ENCODE measurements at regions not wholly inside any gene's neighbourhood (a gene's known extent, or its start where the extent isn't known, plus 50 kb on each side); places are given as distances from the start of the nearest gene placed in this dataset.
"Not testable (repeated sequence)": the region's sequence is repeated elsewhere in the genome, so short reads cannot be mapped to it uniquely, and the experiment has no call there.

DNA sequence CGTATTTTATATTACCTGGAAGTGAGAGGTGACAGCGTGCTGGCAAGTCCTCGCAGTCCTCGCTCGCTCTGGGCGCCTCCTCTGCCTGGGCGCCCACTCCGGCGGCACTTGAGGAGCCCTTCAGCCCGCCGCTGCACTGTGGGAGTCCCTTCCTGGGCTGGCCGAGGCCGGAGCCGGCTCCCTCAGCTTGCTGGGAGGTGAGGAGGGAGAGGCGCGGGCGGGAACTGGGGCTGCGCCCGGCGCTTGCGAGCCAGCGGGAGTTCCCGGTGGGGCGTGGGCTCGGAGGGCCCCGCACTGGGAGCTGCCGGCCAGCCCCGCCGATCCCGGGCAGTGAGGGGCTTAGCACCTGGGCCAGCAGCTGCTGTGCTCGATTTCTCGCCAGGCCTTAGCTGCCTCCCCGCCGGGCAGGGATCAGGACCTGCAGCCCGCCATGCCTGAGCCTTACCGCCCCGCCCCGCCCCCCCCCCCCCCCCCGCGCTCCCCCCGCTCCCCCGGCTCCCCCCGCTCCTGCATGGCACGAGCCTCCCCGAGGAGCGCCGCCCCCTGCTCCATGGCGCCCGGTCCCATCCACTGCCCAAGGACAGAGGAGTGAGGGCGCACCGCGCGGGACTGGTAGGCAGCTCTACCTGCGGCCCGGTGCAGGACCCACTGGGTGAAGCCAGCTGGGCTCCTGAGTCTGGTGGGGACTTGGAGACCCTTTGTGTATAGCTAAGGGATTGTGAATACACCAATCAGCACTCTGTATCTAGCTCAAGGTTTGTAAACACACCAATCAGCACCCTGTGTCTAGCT, 298.9 kb upstream of the MAGEB16 start:
- no peak for DNase-seq (ENCODE audit: low spot score in 2 of 2, unreplicated experiment in 2 of 2)
- H3K4me1 Mint-ChIP-seq = no peaks in the 10 kb centered on the region

DNA sequence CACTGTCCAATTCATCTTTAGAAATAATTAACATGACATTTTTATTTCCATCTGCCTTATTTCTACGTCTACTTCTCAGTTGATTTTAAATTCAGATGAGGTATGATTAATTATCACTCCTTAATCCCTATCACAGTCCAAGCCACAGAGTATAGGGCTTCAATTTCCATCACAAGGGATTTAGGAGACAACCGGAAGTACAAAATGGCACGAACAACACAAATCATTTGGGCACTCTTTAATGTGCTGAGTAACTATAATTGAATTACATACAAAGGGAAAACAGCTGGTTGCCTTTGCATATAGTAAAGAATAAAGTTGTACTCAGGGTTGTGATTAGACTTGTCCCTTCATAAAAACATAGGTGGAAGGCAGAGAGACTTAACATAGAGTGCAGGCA, 290.4 kb upstream of the MAGEB16 start:
- Mint-ChIP-seq H3K9me3 (peaks cover 37% of the 10 kb centered on the region), H3K4me3 (no peak overlapping the region), H3K36me3 (no peaks in the 10 kb centered on the region), H3K27ac (no peak overlapping the region), H3K4me1 (peaks cover 13% of the 10 kb centered on the region), H3K27me3 (ENCODE audit: low read depth) (no peaks in the 10 kb centered on the region)
- no peak for TF ChIP-seq CTCF (IDR thresholded peaks at IDR 0.05; ENCODE audit: unreplicated experiment)
- DNase-seq (ENCODE audit: low spot score in 2 of 2, unreplicated experiment in 2 of 2) = no peak

More for the DNA sequence above, 298.9 kb upstream of the MAGEB16 start:
- Mint-ChIP-seq H3K4me3 (no peak overlapping the region), H3K27me3 (ENCODE audit: low read depth) (no peaks in the 10 kb centered on the region), H3K36me3 (peaks cover 2% of the 10 kb centered on the region), H3K27ac (no peak overlapping the region), H3K9me3 (peaks cover 23% of the 10 kb centered on the region)
- no peak for TF ChIP-seq CTCF (IDR thresholded peaks at IDR 0.05; ENCODE audit: unreplicated experiment)

- not testable (repeated sequence) for DNase-seq (ENCODE audit: low spot score in 2 of 2, unreplicated experiment in 2 of 2); H3K4me3 Mint-ChIP-seq; H3K27me3 Mint-ChIP-seq (ENCODE audit: low read depth); H3K4me1 Mint-ChIP-seq; H3K36me3 Mint-ChIP-seq; H3K27ac Mint-ChIP-seq
- peaks cover 35% of the 10 kb centered on the region for H3K9me3 Mint-ChIP-seq
Observed at GRCh38 chrX:35548003-35548402, 250.1 kb upstream of the MAGEB16 start.

DNA sequence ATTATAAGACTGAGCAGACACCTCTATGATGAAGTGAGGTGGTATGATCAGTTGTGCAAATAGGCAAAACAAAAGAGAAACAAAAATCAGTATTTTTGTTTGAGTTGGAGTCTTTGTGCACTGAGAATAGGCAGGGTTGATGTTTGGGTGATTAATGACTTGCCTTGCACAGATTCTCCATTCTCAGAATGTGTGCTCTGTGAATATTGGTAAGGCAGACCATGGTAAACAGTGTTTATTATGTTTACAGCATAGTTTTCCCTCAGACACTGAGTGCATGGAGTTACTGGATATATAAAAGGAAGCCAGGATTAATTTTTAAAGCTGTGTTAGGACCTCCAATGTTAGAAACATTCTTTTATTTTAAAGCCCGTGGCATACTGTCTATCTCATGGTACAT, 240.2 kb upstream of the MAGEB16 start:
- Mint-ChIP-seq H3K4me3 (no peak overlapping the region), H3K9me3 (peaks cover 33% of the 10 kb centered on the region), H3K36me3 (no peaks in the 10 kb centered on the region), H3K27me3 (ENCODE audit: low read depth) (no peaks in the 10 kb centered on the region), H3K4me1 (peaks cover 5% of the 10 kb centered on the region), H3K27ac (no peak overlapping the region)
- DNase-seq (ENCODE audit: low spot score in 2 of 2, unreplicated experiment in 2 of 2) = no peak
- no peak for TF ChIP-seq CTCF (IDR thresholded peaks at IDR 0.05; ENCODE audit: unreplicated experiment)

GRCh38 chrX:35561985-35562384, 236.2 kb upstream of the MAGEB16 start:
- Mint-ChIP-seq H3K4me3 (no peak overlapping the region), H3K27ac (no peak overlapping the region), H3K27me3 (ENCODE audit: low read depth) (no peaks in the 10 kb centered on the region), H3K36me3 (no peaks in the 10 kb centered on the region), H3K9me3 (peaks cover 19% of the 10 kb centered on the region), H3K4me1 (no peaks in the 10 kb centered on the region)
- TF ChIP-seq CTCF (IDR thresholded peaks at IDR 0.05; ENCODE audit: unreplicated experiment) = no peak
- DNase-seq (ENCODE audit: low spot score in 2 of 2, unreplicated experiment in 2 of 2) = no peak

DNA sequence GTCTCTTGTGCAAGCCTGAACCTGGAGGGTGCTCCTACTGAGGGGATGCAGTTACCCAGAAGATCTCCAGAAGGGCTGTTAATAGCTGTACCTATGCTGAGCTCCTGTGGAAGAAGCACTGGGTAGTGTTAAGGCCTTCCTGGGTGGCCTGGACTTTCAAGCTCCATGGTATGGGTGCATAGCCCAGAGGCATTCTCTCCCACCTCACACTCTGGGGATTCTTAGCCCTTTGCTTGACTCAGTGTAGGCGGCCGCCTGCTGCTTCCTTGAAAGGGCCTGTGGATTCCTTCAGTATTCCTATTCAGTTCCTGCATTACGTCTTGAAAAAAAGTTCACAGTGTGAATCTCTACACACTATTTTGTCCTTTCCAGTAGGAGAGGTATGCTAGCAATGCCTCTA, 235.7 kb upstream of the MAGEB16 start:
- TF ChIP-seq CTCF (IDR thresholded peaks at IDR 0.05; ENCODE audit: unreplicated experiment) = no peak
- no peaks in the 10 kb centered on the region for H3K27me3 Mint-ChIP-seq (ENCODE audit: low read depth)
- H3K27ac Mint-ChIP-seq = no peak overlapping the region
- H3K36me3 Mint-ChIP-seq = no peaks in the 10 kb centered on the region
- no peaks in the 10 kb centered on the region for H3K4me1 Mint-ChIP-seq
- DNase-seq (ENCODE audit: low spot score in 2 of 2, unreplicated experiment in 2 of 2) = no peak
- peaks cover 19% of the 10 kb centered on the region for H3K9me3 Mint-ChIP-seq
- H3K4me3 Mint-ChIP-seq = no peak overlapping the region

All from mesothelial cell of epicardium (in vitro differentiated cells).